Activated CD8-positive, alpha-beta memory T cell treated with anti-CD3 and anti-CD28 coated beads for 1 hour (primary cell): ENCODE measurements at regions not wholly inside any gene's neighbourhood (a gene's known extent, or its start where the extent isn't known, plus 50 kb on each side); places are given as distances from the start of the nearest gene placed in this dataset.

ENCODE experiments used
- DNase-seq, 2 donors: peaks; one replicate each; pipeline ENCODE4 v3.0.0-alpha.2; 2020; ENCODE audit warnings: low read depth in 1 of 2; ENCODE audit errors: extremely low read depth in 1 of 2

DNA sequence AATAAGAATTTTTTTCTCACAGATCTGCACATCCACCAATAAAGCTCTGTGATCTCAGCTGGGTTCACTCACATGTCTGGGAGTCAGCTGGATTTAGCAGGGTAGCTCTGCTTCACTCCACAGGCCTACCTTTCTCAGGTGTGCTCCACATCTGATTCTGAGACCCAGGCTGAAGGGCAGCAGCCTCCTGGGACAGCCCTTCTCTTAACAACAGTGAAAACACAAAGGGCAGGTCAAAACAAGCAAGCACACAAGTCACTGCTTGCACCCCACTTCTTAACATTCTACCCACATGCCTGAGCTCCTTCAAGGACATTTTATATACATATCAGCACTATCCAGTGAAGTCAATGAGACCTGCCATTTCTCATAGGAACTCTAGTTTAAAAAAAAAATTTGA is 96.0 kb upstream of the MAP3K4 start:
- no peak for DNase-seq

DNA sequence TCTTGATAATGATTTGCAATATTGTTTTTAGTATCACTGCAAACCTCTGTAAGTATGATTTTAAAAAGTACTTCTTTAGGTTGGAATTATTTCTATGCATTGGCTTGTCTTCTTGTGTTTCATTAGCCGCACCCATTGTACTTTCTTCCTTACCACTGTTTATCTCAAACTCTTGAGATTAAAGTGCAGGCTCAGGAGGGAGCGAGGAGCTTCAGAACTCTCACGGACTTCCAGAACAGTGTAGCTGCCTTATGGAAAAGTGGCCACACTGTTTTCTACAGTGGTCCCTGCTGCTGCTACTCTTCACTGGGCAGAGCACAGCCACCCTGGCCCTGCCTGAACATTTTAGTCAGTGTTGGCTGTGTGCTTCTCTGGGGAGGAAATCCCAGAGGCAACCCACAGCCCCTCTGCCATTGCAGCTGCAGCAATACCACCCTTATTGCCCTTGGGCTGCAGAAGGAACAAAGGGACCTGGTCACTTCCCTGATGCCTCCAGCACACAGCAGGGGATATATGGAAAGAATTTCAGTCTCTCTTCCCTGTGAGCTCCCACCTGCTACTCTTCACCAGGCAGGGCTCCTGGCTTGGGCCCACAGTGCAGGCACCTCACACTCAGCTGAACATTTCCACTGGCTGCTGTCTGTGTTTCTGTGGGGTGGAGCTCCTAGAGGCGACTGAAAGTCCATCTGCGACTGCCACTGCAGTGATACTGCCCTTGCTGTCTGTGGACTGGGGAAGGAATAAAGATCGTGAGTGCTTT is 91.7 kb upstream of the MAP3K4 start:
- no peak for DNase-seq

DNA sequence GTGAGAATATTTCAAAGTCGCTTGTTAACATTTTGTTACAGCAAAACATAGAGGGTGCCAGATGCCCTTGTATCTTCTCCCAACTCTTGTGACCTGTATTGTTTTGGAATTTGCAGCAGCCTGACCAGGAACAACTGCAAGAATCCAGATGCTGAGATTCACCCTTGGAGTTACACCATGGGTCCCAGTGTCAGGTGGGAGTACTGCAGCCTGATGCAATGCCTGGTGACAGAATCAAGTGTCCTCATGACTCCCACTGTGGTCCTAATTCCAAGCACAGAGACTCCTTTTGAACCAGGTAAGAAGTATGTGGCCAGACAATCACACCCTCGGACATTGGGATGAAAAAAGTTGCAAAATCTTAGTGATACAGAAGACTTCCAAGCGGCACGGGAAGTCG is 79.6 kb upstream of the MAP3K4 start:
- DNase-seq: no peak

DNA sequence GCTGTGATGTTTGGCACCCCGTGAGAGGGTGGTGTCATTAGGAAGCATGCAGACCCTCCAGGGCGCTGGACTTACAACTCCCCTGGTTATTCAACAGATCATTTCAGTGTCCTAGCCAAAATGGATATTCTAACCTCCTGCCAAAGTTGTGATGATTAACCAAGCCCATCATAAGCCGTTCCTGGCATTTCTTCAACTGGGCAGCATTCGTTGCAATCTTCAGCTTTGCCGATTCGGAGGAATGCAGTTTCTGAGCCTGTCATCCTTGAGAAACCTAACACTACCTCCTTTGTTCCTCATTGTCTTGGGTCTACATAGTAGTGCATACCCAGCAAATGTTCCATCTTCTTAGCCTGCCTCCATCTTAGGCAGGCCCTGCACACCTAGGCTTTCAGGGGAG is 79.2 kb upstream of the MAP3K4 start:
- DNase-seq: no peak

GRCh38 chr6:160917572-160917971 is 74.0 kb upstream of the MAP3K4 start:
- DNase-seq: no peak

DNA sequence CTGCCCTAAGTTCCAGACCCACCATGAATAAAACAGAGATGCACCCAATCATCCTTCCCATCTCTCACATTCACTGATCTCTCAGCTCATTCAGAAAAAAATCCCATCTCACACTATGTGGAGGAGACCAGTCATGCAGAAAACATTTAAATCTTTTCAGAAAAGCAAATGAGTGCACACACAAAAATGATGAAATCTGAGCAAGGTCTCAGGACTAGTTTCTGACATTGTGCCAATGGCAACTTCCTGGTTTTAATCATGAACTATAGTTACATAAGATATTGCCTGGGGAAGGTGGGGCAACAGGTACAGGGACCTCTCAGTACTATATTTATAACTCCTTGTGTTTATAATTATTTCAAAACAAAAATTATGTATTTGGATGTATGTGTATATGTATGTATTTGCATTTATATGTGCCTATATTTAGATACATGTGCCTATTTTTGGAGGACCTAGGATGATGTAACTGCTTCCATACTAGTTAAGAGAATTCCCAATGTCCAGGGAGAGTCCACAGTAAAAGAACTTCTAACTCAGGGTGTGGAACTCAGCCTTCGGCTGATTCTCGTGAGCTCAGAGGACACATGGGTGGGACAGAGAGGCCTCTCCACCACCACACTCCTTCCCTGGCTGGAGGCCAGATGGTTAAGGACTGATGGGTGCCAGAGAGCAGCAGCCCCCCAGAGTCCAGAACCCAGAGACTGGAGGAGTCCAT is 71.7 kb upstream of the MAP3K4 start:
- DNase-seq: no peak

DNA sequence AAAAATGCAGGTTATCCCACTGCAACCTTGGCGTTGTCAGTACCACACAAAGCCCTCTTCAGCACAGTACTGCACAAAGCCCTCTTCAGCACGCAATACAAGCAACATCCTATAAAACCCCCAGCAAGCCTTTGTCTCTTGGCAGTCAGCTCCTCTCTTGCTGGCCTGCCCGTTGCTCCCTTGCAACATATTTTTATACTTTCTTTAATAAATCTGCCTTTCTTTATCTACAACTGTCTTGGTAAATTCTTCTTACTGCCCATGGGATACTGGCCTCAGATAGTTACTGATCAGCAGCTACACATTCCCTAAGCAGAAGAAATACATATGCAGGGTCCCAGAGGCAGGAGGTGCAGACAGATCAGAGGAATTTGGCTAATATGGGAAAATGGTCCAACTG is 70.5 kb upstream of the MAP3K4 start:
- no peak for DNase-seq

DNA sequence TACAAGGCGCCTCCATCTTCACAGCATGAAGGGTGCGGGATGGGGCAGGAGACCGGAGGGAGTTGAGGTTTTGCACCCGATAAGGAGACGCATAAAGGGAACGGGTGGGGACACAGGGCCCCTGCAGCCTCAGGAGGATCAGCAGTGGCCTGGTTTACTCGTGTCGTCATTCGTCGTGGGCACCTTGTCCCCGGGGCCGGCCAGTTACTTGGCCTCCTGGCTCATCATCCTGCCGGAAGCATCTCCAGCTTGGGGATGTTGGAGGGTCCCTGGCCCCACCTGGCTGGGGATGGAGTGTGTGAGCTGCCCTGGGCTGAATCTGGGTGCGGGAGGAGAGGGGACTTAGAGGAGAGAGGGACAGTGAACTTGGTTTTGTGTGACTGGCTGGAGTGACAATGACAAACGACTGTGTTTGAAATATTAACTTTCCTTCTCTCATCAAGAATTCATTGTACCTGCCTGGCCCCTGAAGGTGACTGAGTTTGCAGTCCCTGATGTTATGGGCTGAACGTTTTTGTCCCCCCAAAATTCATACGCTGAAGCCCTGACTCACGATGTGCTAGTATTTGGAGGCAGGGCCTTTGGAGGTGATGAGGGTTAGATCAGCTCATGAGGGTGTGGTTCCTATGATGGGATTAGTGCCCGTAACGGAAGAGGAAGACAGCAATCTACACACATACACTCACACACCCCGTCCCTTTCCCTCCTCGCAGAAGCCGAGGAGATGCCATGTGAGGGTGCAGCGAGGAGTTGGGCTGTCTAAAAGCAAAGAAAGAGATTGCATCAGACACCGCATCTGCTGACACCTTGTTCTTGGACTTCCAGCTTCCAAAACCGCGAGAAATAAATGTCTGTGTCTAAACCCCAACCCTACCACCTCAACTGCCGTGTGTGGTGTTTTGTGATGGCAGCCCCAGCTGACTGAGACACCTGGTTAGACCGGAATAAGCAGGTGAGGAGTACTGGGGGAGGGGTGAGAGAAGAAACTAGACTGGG is 65.0 kb upstream of the MAP3K4 start:
- DNase-seq: no peak

GRCh38 chr6:160927416-160927815 is 64.2 kb upstream of the MAP3K4 start:
- DNase-seq: no peak

DNA sequence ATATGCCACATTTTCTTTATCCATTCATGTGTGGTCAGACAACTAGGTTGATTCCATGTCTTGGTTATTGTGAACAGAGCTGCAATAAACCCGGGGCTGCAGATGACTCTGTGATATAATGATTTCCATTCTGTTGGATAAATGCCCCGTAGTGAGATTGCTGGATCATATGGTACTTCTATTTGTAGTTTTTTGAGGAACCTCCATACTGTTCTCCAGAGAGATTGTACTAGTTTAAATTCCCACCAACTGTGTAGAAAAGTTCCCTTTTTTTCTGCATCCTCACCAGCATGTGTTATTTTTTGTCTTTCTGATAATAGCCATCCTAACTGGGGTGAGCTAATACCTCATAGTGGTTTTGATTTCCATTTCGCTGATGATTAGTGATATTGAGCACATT is 62.2 kb upstream of the MAP3K4 start:
- DNase-seq: no peak

DNA sequence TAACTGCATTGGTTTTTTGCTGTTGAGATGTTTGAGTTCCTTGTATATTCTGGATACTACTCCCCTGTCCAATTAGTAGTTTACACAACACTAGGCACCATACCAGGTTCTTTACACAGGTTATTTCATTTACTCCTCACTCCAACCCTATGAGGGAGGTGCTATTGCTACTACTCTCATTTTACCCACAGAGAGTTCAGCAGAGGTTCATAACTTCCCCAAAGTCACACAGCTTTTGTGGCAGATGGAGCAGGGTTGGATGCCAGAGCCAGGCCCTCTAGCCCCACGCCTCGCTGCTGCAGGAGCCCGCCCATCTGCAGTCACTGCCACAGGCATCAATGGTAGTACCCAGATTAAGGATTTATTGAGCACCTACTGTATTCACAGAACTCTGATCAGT is 61.7 kb upstream of the MAP3K4 start:
- DNase-seq: no peak

- peak in 1 of 2 donors; percentile 42 for DNase-seq
Measured at GRCh38 chr6:160930547-160931377, 60.8 kb upstream of the MAP3K4 start.

- no peak for DNase-seq
Measured at GRCh38 chr6:160931378-160932310, 59.9 kb upstream of the MAP3K4 start.

GRCh38 chr6:160933256-160933655 is 58.3 kb upstream of the MAP3K4 start:
- no peak for DNase-seq

DNA sequence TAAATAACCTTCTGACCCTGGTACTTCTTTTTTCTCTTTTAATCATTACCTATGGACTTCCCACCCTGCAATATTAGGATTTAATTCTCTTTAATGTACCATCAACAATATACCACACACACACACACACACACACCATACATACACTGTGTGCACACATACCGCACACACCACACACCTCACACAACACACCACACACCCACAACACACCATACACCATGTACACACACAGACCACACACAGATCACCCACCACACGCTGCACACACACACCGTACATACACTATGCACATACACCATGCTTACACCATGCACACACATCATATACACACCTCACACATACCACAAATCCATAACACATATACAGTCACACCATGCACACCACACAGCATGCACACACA is 57.4 kb upstream of the MAP3K4 start:
- DNase-seq: no peak

GRCh38 chr6:160940197-160940596 is 51.4 kb upstream of the MAP3K4 start:
- no peak for DNase-seq
